OCI-LY3 (cell line): ENCODE measurements at regions not wholly inside any gene's neighbourhood (a gene's known extent, or its start where the extent isn't known, plus 50 kb on each side); places are given as distances from the start of the nearest gene placed in this dataset.
"Not testable (repeated sequence)": the region's sequence is repeated elsewhere in the genome, so short reads cannot be mapped to it uniquely, and the experiment has no call there.

ENCODE experiments used
- H2AFZ ChIP-seq: fragments of 200-600, 300-600 bp; shearing (Covaris generic); 2 replicates; pipeline ENCODE4 v1.6.0; 2014; ENCODE audit warnings: antibody characterized with exemption, low read depth, low read length
- H3K27ac ChIP-seq: fragments of 200-600, 300-600 bp; sonication (generic); 2 replicates; pipeline ENCODE4 v1.5.1; 2014; ENCODE audit warnings: mild to moderate bottlenecking, low read length, moderate library complexity, mixed read lengths
- H3K27me3 ChIP-seq: fragments of 200-600, 300-600 bp; sonication (generic); 2 replicates; pipeline ENCODE4 v1.6.1; 2014; ENCODE audit warnings: low read depth, low read length, mixed read lengths
- H3K36me3 ChIP-seq: fragments of 200-600, 300-600 bp; sonication (generic); replicated peaks from 2 replicates; pipeline ENCODE3; 2014; ENCODE audit warnings: low read depth, low read length, mixed read lengths
- H3K4me1 ChIP-seq: fragments of 300-600, 200-600 bp; sonication (generic); 2 replicates; pipeline ENCODE4 v1.6.1; 2014; ENCODE audit warnings: low read length, mixed read lengths
- H3K4me2 ChIP-seq: fragments of 200-600, 300-600 bp; sonication (generic); 2 replicates; pipeline ENCODE4 v1.6.1; 2014; ENCODE audit warnings: low read length, mixed read lengths
- H3K4me3 ChIP-seq: fragments of 300-600, 200-600 bp; sonication (generic); 2 replicates; pipeline ENCODE4 v1.5.1; 2014; ENCODE audit warnings: antibody characterized with exemption, mild to moderate bottlenecking, low read length, moderate library complexity
- H3K79me2 ChIP-seq: fragments of 300-600, 200-600 bp; shearing (Covaris generic); 2 replicates; pipeline ENCODE4 v1.6.1; 2014; ENCODE audit warnings: mild to moderate bottlenecking, low read length, mixed read lengths
- H3K9ac ChIP-seq: fragments of 300-600, 200-600 bp; shearing (Covaris generic); 2 replicates; pipeline ENCODE4 v1.6.0; 2014; ENCODE audit warnings: mild to moderate bottlenecking, low read length, moderate library complexity
- H3K9me3 ChIP-seq: fragments of 200-600, 300-600 bp; shearing (Covaris generic); 2 replicates; pipeline ENCODE4 v1.6.1; 2014; ENCODE audit warnings: low read length, mixed read lengths; ENCODE audit not compliant: insufficient read depth
- H4K20me1 ChIP-seq: fragments of 200-600, 300-600 bp; sonication (generic); 2 replicates; pipeline ENCODE4 v1.6.1; 2016; ENCODE audit warnings: low read length, mixed read lengths; ENCODE audit not compliant: insufficient read depth
- CTCF ChIP-seq: fragments of 200-600, 300-600 bp; sonication (generic); IDR thresholded peaks from 2 replicates; pipeline ENCODE4 v1.5.1; 2014; ENCODE audit warnings: antibody characterized with exemption, low read length, low read depth
- EZH2phosphoT487 ChIP-seq: fragments of 200-600 bp; shearing (Covaris generic); IDR thresholded peaks from 2 replicates; pipeline ENCODE4 v1.6.1; 2018; ENCODE audit warnings: antibody characterized with exemption, mixed run types, low read depth

- not testable (repeated sequence) for H3K4me1 ChIP-seq, H3K4me2 ChIP-seq, H4K20me1 ChIP-seq, H3K9ac ChIP-seq, H3K4me3 ChIP-seq, H3K9me3 ChIP-seq, H3K36me3 ChIP-seq, H3K27me3 ChIP-seq, H2AFZ ChIP-seq, H3K79me2 ChIP-seq, H3K27ac ChIP-seq
Measured at GRCh38 chr18:14989569-14989968, 241.6 kb downstream of the ANKRD30B start.

GRCh38 chr18:14991934-14992445 is 244.0 kb downstream of the ANKRD30B start:
- H3K4me1 ChIP-seq, H3K27me3 ChIP-seq, H2AFZ ChIP-seq, H3K27ac ChIP-seq, H3K36me3 ChIP-seq, H3K9me3 ChIP-seq, H3K4me3 ChIP-seq, H3K4me2 ChIP-seq, H3K79me2 ChIP-seq, H4K20me1 ChIP-seq, H3K9ac ChIP-seq: not testable (repeated sequence)

- H3K9ac ChIP-seq, H3K27ac ChIP-seq, H3K27me3 ChIP-seq, H3K9me3 ChIP-seq, H2AFZ ChIP-seq, H3K4me3 ChIP-seq, H3K36me3 ChIP-seq, H3K4me1 ChIP-seq, H4K20me1 ChIP-seq, H3K4me2 ChIP-seq, H3K79me2 ChIP-seq: not testable (repeated sequence)
Measured at GRCh38 chr18:14992758-14993157, 244.8 kb downstream of the ANKRD30B start.

- not testable (repeated sequence) for H3K27ac ChIP-seq, H3K36me3 ChIP-seq, H3K27me3 ChIP-seq, H2AFZ ChIP-seq, H4K20me1 ChIP-seq, H3K4me2 ChIP-seq, H3K4me1 ChIP-seq, H3K79me2 ChIP-seq, H3K4me3 ChIP-seq, H3K9me3 ChIP-seq, H3K9ac ChIP-seq
Measured at GRCh38 chr18:14995023-14995422, 247.1 kb downstream of the ANKRD30B start.

- no peaks in the 10 kb centered on the region for H3K36me3 ChIP-seq
- no peak for TF ChIP-seq EZH2phosphoT487
- no peak for TF ChIP-seq CTCF
- no peaks in the 10 kb centered on the region for H3K9me3 ChIP-seq
- no peak overlapping the region for H3K4me3 ChIP-seq
- no peaks in the 10 kb centered on the region for H3K27me3 ChIP-seq
- H3K27ac ChIP-seq = no peak overlapping the region
- no peaks in the 10 kb centered on the region for H3K79me2 ChIP-seq
- H3K4me2 ChIP-seq = no peak overlapping the region
- no peak overlapping the region for H2AFZ ChIP-seq
- H4K20me1 ChIP-seq = no peaks in the 10 kb centered on the region
- H3K4me1 ChIP-seq = no peaks in the 10 kb centered on the region
- H3K9ac ChIP-seq = no peak overlapping the region
Measured at GRCh38 chr18:14997357-14997756, 249.4 kb downstream of the ANKRD30B start.

GRCh38 chr18:14997899-14998298 is 249.9 kb downstream of the ANKRD30B start:
- not testable (repeated sequence) for H3K27me3 ChIP-seq, H3K4me3 ChIP-seq, H2AFZ ChIP-seq, H4K20me1 ChIP-seq, H3K4me2 ChIP-seq, H3K9me3 ChIP-seq, H3K9ac ChIP-seq, H3K27ac ChIP-seq, H3K79me2 ChIP-seq, H3K4me1 ChIP-seq, H3K36me3 ChIP-seq

GRCh38 chr18:14998360-14999042 is 250.5 kb downstream of the ANKRD30B start:
- not testable (repeated sequence) for H3K4me3 ChIP-seq, H3K27ac ChIP-seq, H3K9me3 ChIP-seq, H4K20me1 ChIP-seq, H3K79me2 ChIP-seq, H2AFZ ChIP-seq, H3K9ac ChIP-seq, H3K36me3 ChIP-seq, H3K4me1 ChIP-seq, H3K4me2 ChIP-seq, H3K27me3 ChIP-seq
